Panc1 (cell line): ENCODE measurements at regions not wholly inside any gene's neighbourhood (a gene's known extent, or its start where the extent isn't known, plus 50 kb on each side); places are given as distances from the start of the nearest gene placed in this dataset.

Experiments
- ATAC-seq: fragments of 200-7000 bp; cut with Tn5 transposase; 2 replicates; pipeline ENCODE4 v1.9.1; 2020; ENCODE audit warnings: mild to moderate bottlenecking, moderate library complexity
- BruUV-seq: library from RNA; stranded (reverse); fragments of 400-500 nt; replicated peaks from 2 replicates; lab custom pipeline; 2021; lab: Mats Ljungman, UMichigan
- CTCF ChIA-PET: fragments of 300-600 bp; sonication (Branson Sonifier 250); formaldehyde crosslinking; loops from one replicate; lab custom pipeline; 2022; ENCODE audit warnings: antibody characterized with exemption; lab: Charles Lee
- POLR2A ChIA-PET: fragments of 300-600 bp; sonication (Branson Sonifier 250); formaldehyde crosslinking; loops from one replicate; lab custom pipeline; 2022; ENCODE audit warnings: antibody characterized with exemption; lab: Charles Lee
- DNase-seq: peaks from one replicate; pipeline ENCODE4 v3.0.0-alpha.2; 2010; ENCODE audit warnings: low read depth, low spot score
- H3K27ac ChIP-seq: 2 replicates; pipeline ENCODE4 v1.5.1; 2011; ENCODE audit warnings: mild to moderate bottlenecking, low read length, inconsistent platforms
- H3K27me3 ChIP-seq: fragments of 200-500 bp; sonication (Bioruptor generic); 2 replicates; pipeline ENCODE4 v1.6.0; 2014; ENCODE audit warnings: low read length, inconsistent platforms; ENCODE audit not compliant: control insufficient read depth, insufficient read depth
- H3K36me3 ChIP-seq: fragments of 200-500 bp; sonication (Bioruptor generic); 2 replicates; pipeline ENCODE4 v1.5.1; 2014; ENCODE audit warnings: inconsistent platforms, mild to moderate bottlenecking, low read length, moderate library complexity; ENCODE audit not compliant: control insufficient read depth, insufficient read depth
- H3K4me1 ChIP-seq: 2 replicates; pipeline ENCODE4 v1.5.1; 2011; ENCODE audit warnings: inconsistent platforms, mild to moderate bottlenecking, low read length, moderate library complexity; ENCODE audit not compliant: control insufficient read depth, insufficient read depth
- H3K4me3 ChIP-seq, 2 experiments: 2 replicates each; pipeline ENCODE4 v1.5.1; 2011 to 2012; ENCODE audit warnings: low read depth in 2 of 2, low read length in 2 of 2, mild to moderate bottlenecking in 2 of 2, inconsistent platforms in 1 of 2, moderate library complexity in 1 of 2
- H3K9me3 ChIP-seq: fragments of 200-500 bp; sonication (Bioruptor generic); 2 replicates; pipeline ENCODE4 v1.5.1; 2014; ENCODE audit warnings: low read depth, mild to moderate bottlenecking, inconsistent platforms, low read length, moderate library complexity; ENCODE audit not compliant: control insufficient read depth, insufficient read depth
- CTCF ChIP-seq: fragments of 450-650 bp; IDR thresholded peaks from 2 replicates; pipeline ENCODE4 v1.5.1; 2017; ENCODE audit warnings: mild to moderate bottlenecking
- POLR2AphosphoS5 ChIP-seq: IDR thresholded peaks from 2 replicates; pipeline ENCODE4 v1.6.1; 2012; ENCODE audit warnings: mild to moderate bottlenecking, low read depth, low read length, moderate library complexity
- SIN3A ChIP-seq: IDR thresholded peaks from 2 replicates; pipeline ENCODE4 v1.6.1; 2012; ENCODE audit warnings: low read depth, mild to moderate bottlenecking, low read length, moderate library complexity, borderline replicate concordance; ENCODE audit not compliant: insufficient read depth
- TCF7L2 ChIP-seq: IDR thresholded peaks from 2 replicates; pipeline ENCODE4 v1.6.1; 2011; ENCODE audit warnings: mild to moderate bottlenecking, low read depth, low read length, inconsistent platforms
- in situ Hi-C: cut with HindIII; loops from 2 replicates; pipeline ENCODE4 v1.10.0; 2016; ENCODE audit warnings: low sequenced_read_pairs, low pct_unique_long_range_greater_than_20kb
- intact Hi-C: fragments of 100-400 bp; cut with micrococcal nuclease; formaldehyde crosslinking; loops from one replicate; pipeline ENCODE4 v1.10.0; 2022; ENCODE audit not compliant: unreplicated experiment
- TF ChIP-seq, protein P1 (sequence below), 2 experiments: IDR thresholded peaks; 2 replicates each; pipeline ENCODE4 v1.6.1; 2011 to 2012; ENCODE audit warnings: low read depth in 2 of 2, control low read depth in 1 of 2, low read length in 1 of 2, mild to moderate bottlenecking in 1 of 2, moderate library complexity in 1 of 2; ENCODE audit not compliant: insufficient read depth in 1 of 2

DNA sequence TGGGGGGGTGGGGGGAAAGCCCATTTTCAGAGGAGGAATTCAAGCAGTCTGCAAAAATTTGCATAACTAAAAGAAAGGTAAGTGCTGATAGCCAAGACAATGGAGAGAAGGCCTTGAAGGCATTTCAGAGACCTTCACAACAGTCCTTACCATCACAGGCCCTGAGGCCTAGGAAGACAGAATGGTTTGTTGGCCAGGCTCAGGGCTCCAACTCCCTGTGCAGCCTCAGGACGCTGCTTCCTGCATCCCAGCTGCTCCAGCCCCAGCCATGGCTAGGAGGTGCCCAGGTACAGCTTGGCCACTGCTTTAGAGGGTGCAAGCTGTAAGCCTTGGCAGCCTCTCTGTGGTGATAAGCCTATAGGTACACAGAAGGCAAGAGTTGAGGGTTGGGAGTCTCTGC lies 571.6 kb downstream of the MATN1 start:
- Histone ChIP-seq H3K27me3 (no peaks in the 10 kb centered on the region), H3K36me3 (no peaks in the 10 kb centered on the region), H3K4me1 (no peaks in the 10 kb centered on the region), H3K9me3 (no peaks in the 10 kb centered on the region), H3K27ac (no peak overlapping the region), H3K4me3 (no peak overlapping the region)
- intact Hi-C loops (no loop called here), in situ Hi-C loops (no loop called here)
- DNase-seq (no peak), ATAC-seq (no peak)
- TF ChIP-seq POLR2AphosphoS5 (no peak), TCF7L2 (no peak)
- TF ChIP-seq, protein P1, sequence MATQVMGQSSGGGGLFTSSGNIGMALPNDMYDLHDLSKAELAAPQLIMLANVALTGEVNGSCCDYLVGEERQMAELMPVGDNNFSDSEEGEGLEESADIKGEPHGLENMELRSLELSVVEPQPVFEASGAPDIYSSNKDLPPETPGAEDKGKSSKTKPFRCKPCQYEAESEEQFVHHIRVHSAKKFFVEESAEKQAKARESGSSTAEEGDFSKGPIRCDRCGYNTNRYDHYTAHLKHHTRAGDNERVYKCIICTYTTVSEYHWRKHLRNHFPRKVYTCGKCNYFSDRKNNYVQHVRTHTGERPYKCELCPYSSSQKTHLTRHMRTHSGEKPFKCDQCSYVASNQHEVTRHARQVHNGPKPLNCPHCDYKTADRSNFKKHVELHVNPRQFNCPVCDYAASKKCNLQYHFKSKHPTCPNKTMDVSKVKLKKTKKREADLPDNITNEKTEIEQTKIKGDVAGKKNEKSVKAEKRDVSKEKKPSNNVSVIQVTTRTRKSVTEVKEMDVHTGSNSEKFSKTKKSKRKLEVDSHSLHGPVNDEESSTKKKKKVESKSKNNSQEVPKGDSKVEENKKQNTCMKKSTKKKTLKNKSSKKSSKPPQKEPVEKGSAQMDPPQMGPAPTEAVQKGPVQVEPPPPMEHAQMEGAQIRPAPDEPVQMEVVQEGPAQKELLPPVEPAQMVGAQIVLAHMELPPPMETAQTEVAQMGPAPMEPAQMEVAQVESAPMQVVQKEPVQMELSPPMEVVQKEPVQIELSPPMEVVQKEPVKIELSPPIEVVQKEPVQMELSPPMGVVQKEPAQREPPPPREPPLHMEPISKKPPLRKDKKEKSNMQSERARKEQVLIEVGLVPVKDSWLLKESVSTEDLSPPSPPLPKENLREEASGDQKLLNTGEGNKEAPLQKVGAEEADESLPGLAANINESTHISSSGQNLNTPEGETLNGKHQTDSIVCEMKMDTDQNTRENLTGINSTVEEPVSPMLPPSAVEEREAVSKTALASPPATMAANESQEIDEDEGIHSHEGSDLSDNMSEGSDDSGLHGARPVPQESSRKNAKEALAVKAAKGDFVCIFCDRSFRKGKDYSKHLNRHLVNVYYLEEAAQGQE (IDR thresholded peaks at IDR 0.05; ENCODE audit: insufficient read depth in 1 of 2, low read depth in 2 of 2, low read length in 1 of 2): no peak
- no TSS peak for BruUV-seq
- CTCF ChIA-PET: no interaction called here
- POLR2A ChIA-PET: no interaction called here

- POLR2A ChIA-PET: interaction anchor here (0.6 kb wide), 1 partner anchor 29 kb away, joined by 3 read pairs; no protein-coding TSS in a partner anchor
- Histone ChIP-seq H3K4me3 (no peak overlapping the region), H3K4me1 (no peaks in the 10 kb centered on the region), H3K27me3 (no peaks in the 10 kb centered on the region), H3K9me3 (no peaks in the 10 kb centered on the region), H3K36me3 (no peaks in the 10 kb centered on the region), H3K27ac (no peak overlapping the region)
- no TSS peak for BruUV-seq
- ATAC-seq (no peak), DNase-seq (no peak)
- CTCF ChIA-PET: no interaction called here
- TF ChIP-seq POLR2AphosphoS5 (no peak), SIN3A (no peak), TCF7L2 (no peak), CTCF (no peak)
- TF ChIP-seq, protein P1 (IDR thresholded peaks at IDR 0.05; ENCODE audit: insufficient read depth in 1 of 2, low read depth in 2 of 2, low read length in 1 of 2): no peak
- intact Hi-C loops (no loop called here), in situ Hi-C loops (no loop called here)
Observed at GRCh38 chr1:30151119-30151518, 572.3 kb downstream of the MATN1 start.
